Stimulated activated CD4-positive, alpha-beta T cell treated with anti-CD3 and anti-CD28 coated beads, Interleukin-1b, Interleukin-23, amount 100 ng/mL, for 4 hours (primary cell): ENCODE measurements at regions not wholly inside any gene's neighbourhood (a gene's known extent, or its start where the extent isn't known, plus 50 kb on each side); places are given as distances from the start of the nearest gene placed in this dataset.

Experiments used
- DNase-seq, 2 donors: peaks; one replicate each; pipeline ENCODE4 v3.0.0-alpha.2; 2020; ENCODE audit warnings: low read depth in 2 of 2

DNA sequence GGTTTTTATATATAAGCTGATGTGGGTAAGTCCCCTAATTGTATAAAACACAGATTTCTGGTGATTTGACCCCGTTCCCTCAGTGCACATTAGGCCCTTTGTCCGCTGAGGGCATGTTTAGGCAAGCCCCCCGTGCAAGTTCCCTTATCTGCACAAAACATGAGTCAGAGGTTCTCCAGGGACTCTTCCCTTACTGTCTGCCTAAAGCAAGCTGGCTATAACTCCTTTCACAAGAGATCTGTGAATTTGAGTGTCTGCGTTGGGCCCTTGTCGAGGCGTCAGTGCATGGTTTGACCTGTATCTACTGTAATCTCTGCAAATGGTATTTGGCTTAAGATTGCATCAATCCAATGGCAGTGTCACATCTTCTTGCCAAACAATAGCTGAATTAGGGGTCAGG is 712.8 kb downstream of the CDH8 start:
- DNase-seq: no peak

DNA sequence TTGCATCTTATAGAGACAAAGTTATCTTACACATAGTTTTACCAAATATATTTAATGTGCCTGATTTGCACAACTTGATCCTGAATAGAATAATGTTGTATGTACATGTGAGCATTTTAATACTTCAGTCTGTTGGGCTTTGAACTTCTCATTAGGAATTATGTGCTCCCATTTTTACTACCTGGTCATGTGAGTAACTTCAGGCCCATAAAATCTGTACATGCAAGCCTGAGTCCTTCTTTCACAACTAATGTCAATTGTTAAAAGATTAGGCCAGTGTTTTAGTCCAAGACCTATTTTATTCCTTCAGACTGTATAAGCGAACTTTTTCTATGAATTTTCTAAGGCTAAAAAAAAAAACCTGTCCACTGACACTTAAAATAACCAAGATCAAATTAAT is 715.4 kb downstream of the CDH8 start:
- DNase-seq: no peak

DNA sequence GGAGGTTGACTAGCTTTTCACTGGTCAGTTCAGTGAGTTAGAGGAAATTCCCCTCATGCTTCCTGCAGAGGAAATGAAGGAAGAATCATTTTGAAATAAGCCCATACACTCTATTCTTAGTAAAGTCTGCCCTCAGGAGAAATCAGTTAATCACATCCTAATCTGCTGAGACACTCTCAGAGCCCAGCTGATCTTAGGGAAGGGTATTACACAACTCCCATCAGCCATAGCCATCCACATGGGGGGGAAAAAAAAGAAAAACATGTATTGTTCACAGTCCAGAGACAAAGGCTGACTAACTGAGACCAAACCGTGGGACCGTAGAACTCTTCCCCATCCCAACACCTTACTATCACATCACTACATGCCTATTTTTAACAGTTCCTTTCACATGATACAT is 722.3 kb downstream of the CDH8 start:
- DNase-seq: no peak

DNA sequence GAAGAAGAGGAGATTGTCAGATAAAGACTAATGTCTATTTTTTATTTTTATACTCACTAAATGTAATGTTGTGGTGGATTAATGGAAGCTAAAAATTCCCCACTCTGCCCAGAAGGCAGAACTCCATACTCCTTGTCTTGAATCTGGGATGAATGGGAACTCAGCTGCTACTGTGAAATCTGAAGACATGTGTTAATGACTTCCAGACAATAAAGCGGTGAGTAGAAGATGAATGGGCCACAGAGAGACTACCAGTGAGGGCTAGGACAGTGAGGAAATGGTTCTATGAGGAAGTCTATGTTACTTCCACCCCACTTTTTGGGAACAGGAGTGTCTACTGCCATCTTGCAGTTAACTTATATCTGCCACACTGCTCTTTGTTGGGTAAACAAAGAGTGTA is 726.9 kb downstream of the CDH8 start:
- no peak for DNase-seq

DNA sequence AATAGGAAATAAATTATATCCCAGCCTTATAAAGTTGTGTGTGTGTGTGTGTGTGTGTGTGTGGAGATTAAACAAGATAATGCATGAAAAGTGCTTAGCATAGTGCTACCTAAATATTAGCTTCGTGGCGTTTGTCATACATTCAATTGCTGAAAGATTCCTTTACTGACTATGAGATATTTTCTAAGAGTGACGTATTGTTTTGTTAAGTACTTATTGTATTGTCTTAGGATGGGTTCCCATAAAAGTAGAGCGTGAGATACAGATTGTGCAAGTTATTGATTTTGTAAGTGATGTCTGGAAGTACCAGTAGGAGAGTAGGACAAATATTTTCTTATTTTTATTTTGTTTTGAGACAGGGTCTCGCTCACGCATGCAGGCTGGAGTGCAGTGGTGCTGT is 730.0 kb downstream of the CDH8 start:
- DNase-seq: no peak

DNA sequence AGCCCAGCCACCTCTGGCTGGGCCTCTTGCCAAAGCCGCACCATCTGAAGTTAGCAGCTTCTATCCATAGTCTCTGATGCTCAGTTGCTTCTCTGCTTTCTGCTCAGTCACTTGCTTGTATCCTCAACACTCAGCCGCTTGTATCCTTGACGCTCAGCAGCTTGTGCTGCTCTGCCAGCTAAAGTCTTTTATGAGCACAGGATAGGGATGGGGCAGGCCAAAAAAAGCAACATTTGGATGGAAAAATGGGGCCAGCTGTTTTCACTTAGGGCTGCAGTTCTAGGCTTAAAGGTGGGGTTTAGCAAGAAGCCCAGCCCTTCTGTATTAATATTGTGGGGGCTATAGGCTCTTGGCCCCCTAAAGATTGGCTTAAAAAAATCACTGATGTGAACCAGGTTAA is 739.4 kb downstream of the CDH8 start:
- DNase-seq: no peak

DNA sequence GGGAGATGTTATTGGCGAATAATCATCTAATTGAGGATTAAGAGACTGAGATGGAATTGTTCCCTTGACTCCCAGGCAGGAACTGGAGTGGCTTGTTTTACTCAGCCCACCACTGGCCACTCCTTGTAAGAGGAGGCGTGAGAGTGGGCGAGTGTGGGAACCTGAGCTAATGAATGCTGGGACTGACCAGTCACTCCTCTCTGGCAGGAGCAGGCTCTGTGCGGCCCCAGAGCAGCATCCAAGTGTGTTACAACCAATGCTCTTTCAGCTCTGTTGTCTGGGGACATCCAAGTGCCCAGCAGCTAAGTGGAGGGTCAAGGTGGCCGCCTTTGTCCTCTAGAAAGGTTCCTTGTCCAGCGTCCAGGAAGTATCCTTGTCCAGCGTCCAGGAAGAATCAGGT is 739.9 kb downstream of the CDH8 start:
- DNase-seq: no peak

DNA sequence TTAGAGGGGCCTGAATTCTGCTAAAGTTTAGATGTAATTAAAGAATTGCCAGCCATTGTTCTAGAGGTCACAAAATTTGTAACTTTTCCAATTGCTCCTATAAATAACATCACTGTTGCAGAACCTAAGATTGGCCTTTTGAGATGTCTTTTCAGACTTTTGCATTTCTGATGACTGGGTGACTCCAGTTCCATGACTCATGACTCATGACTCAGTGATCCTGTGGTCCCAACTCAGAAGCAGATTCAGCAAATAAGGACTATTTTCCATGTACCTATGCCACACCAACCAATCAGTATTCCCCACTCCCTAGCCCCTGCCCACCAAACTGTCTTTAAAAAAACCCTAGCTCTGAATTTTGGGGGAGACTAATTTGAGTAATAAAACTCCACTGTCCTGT is 740.9 kb downstream of the CDH8 start:
- no peak for DNase-seq

DNA sequence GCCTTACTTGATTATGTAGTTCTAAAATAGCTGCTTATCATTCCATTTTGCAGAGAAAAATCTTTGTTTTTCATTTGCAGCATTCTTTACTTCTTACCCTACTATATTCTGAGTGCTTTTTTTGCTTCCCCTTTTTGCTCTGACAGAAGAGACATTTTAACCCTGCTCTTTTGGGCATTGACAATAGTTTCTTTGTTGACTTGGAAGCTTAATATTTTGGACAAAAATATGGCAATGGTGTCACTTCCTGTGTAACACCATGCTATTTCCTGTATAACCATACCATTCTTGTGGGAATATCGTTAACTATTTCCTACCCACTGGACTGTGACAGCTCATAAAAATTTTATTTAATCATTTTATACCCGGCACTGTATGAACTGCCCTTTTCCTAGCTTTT is 747.1 kb downstream of the CDH8 start:
- no peak for DNase-seq

DNA sequence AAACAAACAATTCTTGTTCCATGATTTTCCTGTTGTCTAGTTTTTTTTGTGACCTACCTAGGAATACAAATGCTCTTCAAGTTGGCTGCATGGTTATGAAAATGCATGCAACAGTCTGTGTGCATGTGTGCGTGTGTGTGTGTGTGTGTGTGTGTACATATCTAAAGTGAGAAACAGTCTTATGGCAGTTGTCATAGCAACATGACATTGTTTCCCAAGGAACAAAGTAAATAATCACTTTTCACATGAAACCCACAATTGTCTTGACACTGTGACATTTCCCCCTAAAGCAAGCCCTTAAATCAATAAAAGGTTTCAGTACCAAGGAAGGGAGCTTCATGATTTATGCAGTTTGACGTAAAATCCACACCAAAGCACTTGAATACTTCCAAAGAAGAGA is 758.4 kb downstream of the CDH8 start:
- DNase-seq: no peak

DNA sequence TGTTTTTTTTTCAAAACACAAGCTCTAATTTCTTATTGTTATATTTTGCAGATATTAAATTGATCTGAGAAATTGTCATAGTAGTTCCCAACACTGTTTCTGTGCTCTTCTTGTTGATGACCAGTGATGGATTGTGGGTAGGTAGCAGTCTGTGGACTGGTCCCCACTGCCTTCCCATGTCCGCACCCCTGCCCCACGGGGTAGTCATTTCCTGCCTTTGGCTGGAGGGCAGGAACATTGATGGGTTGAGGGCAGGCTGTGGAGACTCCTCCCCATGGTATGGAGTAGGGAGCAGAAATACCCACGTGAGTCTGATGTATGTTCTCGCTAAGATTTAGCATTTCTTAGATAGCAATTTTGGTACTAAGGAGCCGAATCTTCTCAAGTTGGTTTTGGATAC is 762.0 kb downstream of the CDH8 start:
- DNase-seq: no peak

DNA sequence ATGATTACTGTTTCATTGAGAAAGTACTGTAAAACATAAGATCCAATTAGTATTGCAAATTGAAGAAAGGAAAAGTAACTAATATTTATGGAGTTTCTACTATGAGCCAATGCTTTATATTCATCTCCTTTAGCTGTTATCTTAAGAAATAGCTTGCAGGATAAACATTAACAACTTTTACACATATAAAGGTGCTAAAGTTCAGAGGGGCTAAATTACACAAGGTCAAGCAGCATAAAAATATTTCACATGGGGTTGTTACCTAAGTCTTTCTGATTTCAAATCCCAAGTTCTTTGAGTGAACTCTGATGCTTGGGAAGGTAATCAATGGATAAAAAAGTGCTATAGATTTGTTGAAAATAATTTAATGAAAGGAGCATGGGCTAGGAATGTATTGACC is 765.5 kb downstream of the CDH8 start:
- DNase-seq: no peak

DNA sequence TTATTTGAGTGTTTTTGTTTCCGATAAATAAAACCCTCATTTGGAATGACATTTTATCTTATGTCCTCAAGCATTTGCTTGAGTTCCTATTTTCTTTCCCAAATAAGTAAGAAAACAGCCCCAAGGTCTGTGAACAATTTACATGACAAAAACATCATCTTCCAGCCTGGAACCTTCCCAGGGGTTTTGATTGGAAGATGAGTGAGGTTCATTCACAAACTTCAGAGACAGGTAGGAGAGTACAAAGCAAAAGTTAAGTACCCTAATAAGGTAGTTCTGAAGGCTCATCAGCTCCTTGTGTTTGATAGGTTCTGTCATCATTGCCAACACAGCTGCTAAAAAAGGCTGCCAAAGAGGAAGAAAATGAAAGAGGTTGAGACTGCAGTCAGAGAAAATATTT is 772.8 kb downstream of the CDH8 start:
- no peak for DNase-seq

DNA sequence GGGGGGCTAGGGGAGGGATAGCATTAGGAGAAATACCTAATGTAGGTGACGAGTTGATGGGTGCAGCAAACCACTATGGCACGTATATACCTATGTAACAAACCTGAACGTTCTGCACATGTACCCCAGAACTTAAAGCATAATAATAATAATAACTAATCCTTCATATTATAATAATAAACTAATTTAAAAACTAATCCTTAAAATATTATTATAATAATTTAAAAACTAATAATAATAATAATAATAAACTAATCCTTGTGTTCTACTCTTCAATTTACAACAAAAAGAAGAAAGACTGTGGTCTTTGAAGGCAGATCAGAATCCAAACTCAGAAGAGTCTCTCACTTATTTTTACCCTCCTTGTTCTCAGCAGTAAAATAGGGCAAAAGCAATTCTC is 774.9 kb downstream of the CDH8 start:
- no peak for DNase-seq

DNA sequence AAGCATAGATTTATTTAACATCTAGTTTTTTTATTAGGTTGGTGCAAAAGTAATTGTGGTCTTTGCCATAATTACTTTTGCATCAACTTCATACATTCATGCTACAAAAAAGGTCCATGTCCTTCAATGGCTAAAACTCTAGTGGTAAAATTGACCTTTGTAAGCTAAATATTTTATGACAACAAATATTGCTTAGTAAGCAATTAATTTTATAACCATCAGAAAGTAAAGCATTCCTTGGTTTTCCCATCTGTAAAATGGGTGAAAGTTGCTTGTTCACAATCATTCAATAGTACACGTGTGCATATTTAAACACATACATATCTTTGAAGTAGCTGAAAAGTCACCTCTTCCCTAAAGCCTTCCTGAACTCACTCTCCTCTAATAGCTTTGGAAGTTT is 789.6 kb downstream of the CDH8 start:
- DNase-seq: no peak

DNA sequence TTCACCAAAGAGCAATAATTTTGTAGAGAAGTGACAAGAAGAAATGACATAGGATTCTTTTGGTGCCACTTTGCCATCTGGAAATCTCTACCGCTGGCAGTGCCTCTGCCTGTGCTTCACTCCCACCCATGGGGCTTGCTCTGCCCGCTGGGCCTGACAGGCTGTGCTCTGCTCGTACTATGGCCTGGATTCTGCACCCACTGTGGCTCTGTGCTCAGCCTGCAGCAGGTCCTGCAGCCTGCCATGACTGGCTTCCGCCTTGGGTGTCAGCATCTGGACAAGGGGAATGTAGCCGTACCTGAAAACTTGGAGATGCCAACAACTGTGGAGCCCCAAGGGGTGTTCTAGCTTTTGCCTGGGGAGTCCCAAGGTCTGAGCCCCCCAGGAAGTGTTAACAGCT is 792.3 kb downstream of the CDH8 start:
- no peak for DNase-seq

DNA sequence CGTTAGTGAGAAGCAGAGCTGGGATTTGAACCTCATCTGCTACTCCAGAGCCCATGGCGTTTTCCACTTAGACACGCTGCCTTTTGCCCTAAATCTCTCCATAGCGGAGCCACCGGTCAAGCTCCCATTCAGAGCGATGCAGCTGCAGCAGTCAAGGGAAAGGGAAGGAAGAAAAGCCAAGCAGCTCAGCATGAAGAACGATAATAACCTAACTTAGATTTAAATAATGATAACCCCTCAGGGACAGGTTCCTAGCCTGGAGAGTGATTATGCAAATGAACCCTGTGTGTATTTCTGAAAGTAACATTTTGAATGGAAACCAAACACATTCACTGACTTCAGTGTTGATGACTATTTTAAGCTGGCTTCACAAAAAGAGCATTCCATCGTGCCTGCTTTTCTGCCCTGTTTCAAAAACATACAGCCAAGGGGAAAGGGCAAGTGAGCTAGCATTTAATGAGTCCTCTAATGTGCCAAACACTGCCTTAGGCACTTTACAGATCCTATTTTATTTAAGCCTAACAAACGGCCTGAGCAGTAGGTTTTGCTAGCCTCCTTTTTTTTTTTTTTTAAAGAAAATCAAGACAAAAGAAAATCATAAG is 798.3 kb downstream of the CDH8 start:
- DNase-seq: no peak

DNA sequence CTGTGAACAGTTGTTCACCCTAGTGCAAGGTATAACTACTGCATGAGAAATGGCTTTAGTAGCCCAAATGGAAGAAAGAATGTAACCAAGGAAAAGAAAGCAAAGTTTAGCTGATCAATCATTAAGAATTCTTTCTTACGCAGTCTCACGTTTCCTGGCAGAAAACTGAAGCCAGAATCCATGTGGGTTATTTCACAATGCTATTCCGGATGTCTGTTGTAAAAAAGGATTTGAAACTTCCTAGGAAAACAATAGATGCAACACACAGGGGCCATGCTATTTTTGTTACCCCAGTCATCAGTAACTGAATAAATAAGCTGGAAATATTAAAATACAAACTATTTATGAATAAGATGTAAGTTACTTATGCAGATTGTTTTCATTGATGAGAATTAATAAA is 802.5 kb downstream of the CDH8 start:
- DNase-seq: no peak

DNA sequence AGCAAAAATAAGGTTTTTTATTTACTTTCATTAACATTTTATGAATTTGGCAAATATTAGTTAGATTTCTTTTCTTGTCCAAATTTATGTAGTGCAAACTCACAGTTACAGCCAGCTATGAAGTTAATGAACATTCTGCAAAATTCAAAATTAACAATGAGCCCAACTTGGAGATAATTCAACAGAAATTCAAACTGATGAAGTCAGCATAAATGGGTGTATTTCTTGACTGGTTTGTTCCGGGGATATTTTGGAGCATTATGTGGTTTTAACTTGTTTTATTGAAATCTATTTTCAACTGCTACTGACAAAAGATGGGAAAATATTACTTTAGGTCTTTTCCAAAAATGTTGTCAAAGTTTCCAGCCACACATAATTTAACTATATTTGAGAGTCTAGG is 807.9 kb downstream of the CDH8 start:
- DNase-seq: no peak

DNA sequence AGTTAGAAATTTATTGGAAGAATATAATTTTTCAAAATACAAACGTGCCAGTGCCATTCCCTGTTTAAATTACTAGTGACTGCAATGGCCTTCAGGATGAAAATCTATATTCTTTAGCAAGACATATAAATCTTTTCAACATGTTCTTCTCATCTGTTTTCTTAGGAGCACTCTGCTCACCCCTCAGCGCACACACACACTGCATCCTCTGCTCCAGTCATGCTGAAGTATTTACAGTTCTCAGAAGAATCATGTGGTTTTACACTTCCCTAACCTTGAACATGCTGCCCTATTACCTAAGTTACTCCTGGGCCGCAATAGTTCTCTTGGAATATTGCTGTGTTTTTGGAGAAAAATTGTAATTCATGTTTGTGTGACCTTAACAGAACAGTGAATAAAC is 820.6 kb downstream of the CDH8 start:
- no peak for DNase-seq

DNA sequence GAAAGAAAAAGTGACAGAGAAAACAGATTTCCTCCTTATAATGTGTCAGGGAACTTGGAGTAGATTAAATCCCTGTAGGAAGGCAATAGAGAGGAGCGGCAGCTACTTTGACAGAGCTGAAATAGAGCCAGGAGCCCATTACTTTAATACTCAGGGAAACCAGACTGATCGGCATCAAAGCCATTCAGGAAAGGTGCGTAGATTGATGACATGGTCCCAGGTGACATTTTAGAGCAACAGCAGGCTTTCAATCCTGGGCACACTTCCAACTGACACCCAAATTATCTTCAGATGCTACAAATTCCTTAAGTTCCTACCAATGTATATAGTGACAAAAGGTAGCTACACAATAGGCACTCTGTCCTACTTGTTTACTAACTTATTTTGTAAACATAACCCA is 821.5 kb downstream of the CDH8 start:
- no peak for DNase-seq

DNA sequence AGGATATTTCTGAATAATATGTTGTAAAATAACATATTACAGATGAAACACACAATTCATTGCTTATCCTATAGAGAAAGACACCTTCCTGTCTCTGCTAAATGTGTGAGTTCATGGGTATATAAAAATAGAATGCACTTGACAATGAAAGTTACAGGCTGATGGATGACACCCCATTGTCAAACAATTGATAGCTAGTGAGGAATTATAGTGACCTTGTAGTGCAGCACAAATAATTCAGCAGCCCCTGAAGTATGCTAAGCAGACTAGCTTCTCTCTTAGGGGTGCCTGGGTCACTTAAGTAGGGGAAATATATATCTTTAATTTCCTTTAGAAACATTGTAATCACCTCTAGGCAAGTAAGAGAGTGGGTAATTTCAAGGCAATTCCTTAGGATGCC is 826.2 kb downstream of the CDH8 start:
- DNase-seq: no peak

DNA sequence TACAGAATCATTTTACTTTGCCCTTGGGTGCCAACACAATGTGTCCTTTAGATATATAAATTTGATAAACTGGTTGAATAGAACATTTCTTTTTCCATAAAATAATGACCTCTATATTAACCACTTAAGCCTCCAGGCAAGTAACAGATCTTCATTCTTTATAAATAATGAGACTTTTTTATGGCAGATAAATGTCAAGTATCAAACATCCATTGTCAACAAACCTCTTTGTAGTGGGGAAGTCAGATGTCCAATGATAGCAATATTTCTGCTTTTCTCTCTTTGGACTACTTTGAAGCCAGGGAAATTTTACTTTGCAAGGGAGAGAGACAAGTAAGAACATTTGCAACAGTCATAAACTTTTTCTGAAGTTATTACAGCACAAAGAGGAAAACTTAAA is 841.2 kb downstream of the CDH8 start:
- DNase-seq: no peak

DNA sequence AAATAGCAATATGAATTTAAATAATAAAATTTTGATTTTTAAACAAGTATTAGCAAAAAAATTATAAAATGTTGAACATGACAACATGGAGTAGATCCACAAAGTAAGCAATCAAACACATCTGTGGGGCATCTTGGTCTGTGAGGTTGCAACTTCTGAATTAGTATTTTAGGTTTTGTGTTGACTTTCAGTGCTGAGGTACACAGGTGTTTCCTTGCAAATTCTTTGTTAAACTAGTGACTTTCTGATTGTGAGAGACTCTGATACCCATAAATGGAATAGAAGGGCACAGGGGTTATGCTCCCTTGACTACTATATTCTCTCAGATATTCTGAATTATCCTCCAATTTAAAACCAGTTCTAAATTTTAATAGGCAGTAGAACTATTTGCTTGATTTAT is 841.7 kb downstream of the CDH8 start:
- DNase-seq: no peak

DNA sequence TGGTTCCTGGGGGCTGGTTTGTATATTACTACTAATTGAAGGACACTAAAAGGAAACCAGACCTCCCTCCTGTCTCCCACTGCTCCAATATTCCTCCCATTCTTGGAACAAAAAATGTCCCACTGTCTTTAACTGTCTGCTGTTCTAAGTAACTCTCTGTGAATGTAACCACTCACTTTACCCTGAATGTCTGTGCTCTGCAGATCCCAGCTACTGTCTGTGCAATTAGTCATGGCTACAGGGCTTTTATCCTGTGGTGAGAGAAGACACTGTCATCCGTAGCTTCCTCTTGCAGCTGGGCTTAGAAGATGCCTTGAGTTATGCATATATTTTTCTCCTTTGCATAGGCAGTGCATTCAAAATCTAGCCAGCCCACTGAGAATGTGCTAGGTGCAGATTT is 853.8 kb downstream of the CDH8 start:
- DNase-seq: no peak
